ENCODE measurements at regions not wholly inside any gene's neighbourhood (a gene's known extent, or its start where the extent isn't known, plus 50 kb on each side); places are given as distances from the start of the nearest gene placed in this dataset.

DNA sequence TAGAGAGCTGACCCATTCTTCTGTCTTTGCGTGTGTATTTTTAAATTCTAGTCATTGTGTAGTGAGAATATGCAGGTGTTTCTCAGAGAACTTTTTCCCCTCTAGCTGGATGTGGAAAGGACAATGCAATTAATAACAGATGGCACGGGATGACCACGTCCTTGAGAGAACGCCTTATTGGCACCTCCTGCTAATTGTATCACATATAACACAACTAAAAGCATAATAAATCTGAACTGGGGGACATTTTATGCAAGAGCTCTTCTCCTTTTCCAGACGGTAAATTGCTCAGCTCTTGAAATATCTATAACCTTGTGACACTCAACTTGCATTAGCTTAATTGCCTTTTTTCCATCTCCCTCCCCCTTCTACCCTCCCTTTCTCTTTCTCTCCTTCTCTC, 62.9 kb upstream of the IZUMO3 start:
- no peak for DNase-seq

DNA sequence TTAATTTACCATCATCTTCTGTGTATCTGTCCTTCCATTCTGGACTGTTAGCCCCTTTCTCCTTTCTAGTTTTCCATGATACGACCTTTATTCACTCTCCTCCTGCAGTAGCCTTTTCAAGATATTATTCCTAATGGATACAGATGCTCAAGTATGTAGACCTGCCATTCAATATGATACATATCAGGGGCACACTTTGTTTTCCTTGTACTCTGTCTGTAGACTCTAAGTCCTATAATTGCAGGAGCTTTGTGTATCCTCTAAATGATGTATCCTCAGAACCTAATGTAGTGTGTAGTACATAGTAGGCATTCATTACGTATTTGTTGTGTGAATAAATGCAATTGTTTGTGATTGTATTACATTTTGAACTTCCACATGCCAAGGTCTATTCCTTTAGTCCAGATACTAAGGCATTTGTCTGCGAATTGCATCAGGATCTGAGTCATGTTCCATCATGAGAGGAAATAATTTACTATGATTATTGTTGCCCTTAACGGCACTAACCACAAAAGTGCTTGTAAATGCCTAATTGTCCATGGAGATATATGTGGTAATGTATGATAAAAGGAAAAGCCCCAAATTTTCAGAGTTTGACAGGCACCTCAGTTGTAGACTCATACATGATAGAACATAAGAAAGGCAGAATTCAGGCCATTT, 57.1 kb upstream of the IZUMO3 start:
- DNase-seq, result no peak
